ENCODE measurements at regions not wholly inside any gene's neighbourhood (a gene's known extent, or its start where the extent isn't known, plus 50 kb on each side); places are given as distances from the start of the nearest gene placed in this dataset.

DNA sequence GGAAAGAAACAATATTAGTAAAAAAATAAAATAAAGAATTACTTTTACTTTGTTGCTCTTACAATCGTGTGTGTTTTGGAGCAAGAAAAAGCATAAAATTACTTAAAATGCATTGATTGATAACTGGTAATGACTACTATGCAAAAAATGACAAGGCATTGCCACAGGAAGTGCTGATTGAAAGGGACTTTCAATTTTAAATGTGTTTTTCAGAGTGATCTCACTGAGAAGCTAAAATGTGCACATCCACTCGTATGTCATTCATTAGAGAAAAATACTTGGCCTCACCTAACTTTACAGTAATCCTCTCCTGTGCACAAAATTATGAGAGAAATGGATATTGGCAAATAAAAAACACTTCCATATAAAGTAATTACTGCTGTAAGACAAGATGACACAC lies 934.9 kb downstream of the SLITRK6 start:
- TF ChIP-seq, protein P1, sequence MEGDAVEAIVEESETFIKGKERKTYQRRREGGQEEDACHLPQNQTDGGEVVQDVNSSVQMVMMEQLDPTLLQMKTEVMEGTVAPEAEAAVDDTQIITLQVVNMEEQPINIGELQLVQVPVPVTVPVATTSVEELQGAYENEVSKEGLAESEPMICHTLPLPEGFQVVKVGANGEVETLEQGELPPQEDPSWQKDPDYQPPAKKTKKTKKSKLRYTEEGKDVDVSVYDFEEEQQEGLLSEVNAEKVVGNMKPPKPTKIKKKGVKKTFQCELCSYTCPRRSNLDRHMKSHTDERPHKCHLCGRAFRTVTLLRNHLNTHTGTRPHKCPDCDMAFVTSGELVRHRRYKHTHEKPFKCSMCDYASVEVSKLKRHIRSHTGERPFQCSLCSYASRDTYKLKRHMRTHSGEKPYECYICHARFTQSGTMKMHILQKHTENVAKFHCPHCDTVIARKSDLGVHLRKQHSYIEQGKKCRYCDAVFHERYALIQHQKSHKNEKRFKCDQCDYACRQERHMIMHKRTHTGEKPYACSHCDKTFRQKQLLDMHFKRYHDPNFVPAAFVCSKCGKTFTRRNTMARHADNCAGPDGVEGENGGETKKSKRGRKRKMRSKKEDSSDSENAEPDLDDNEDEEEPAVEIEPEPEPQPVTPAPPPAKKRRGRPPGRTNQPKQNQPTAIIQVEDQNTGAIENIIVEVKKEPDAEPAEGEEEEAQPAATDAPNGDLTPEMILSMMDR (IDR thresholded peaks at IDR 0.05; ENCODE audit: poor library complexity), result no peak
- TF ChIP-seq EZH2phosphoT487 (IDR thresholded peaks at IDR 0.05; ENCODE audit: low read depth, severe bottlenecking, unreplicated experiment) (no peak), EZH2 (IDR thresholded peaks at IDR 0.05; ENCODE audit: borderline replicate concordance) (no peak)
